ENCODE measurements at regions not wholly inside any gene's neighbourhood (a gene's known extent, or its start where the extent isn't known, plus 50 kb on each side); places are given as distances from the start of the nearest gene placed in this dataset.

DNA sequence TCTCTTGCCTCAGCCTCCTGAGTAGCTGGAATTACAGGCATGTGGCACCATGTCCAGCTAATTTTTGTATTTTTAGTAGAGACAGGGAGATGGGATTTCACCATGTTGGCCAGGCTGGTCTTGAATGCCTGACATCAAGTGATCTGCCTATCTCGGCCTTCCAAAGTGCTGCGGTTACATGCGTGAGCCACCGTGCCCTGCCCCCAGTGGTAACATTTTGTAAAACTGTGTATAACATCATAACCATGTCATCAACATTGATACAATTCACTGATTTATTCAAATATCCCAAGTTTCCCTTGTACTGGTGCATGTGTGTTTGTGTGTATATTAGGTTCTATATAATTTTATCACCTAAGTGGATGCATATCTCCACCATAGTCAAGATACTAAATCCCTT is 70.0 kb downstream of the PDCL3 start:
- Histone ChIP-seq H3K9me3 (no peaks in the 10 kb centered on the region), H3K4me1 (no peaks in the 10 kb centered on the region), H3K27me3 (no peaks in the 10 kb centered on the region), H3K27ac (no peak overlapping the region), H3K36me3 (no peaks in the 10 kb centered on the region), H3K4me3 (no peak overlapping the region)
- intact Hi-C loops (cut with DNase I; ENCODE audit: low total_unique reads): no loop called here
- no peak for DNase-seq
- TF ChIP-seq, protein P1, sequence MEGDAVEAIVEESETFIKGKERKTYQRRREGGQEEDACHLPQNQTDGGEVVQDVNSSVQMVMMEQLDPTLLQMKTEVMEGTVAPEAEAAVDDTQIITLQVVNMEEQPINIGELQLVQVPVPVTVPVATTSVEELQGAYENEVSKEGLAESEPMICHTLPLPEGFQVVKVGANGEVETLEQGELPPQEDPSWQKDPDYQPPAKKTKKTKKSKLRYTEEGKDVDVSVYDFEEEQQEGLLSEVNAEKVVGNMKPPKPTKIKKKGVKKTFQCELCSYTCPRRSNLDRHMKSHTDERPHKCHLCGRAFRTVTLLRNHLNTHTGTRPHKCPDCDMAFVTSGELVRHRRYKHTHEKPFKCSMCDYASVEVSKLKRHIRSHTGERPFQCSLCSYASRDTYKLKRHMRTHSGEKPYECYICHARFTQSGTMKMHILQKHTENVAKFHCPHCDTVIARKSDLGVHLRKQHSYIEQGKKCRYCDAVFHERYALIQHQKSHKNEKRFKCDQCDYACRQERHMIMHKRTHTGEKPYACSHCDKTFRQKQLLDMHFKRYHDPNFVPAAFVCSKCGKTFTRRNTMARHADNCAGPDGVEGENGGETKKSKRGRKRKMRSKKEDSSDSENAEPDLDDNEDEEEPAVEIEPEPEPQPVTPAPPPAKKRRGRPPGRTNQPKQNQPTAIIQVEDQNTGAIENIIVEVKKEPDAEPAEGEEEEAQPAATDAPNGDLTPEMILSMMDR (IDR thresholded peaks at IDR 0.05): no peak

DNA sequence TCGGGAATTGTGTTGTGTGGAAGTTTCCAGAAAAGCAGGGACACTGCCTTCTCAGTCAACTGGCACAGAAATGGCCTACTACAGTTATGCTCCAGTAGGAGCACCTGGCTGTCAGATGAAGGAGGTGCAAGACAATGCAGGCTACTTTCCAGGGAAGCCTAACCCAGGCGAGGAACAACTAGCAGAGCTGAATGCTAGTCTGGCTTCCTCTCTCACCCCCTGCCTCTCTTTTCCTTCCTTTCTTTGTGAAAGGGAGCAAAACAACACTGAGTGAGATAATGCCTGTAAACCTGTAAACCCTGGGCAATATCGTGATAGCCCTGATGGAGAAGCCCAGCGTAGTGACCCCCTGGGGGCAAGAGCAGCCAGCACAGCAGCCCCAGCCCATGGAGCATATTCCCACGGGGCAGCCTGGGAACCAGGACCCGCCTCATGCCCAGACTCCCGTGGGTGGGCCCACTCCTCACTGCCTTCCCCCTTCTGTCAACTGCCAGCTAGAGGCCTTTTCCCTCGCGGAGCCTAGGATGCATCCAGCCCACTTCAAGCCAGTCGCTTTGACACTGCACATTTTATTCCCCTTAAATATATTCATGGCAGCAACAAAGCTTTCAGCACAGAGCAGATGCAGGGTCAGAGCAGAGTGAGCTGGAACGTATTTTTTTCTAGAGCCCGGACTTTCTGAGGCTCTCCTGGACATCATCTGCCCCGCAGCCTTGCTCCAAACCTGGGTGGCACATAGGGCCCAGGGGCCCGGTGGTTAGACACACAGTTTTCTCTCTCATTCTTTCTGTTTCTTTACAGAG is 77.0 kb downstream of the PDCL3 start:
- intact Hi-C loops (cut with DNase I; ENCODE audit: low total_unique reads): no loop called here

GRCh38 chr2:100640431-100641124 is 77.8 kb downstream of the PDCL3 start:
- no peak overlapping the region for H3K27ac ChIP-seq
- intact Hi-C loops (cut with DNase I; ENCODE audit: low total_unique reads): no loop called here
- TF ChIP-seq, protein P1 (IDR thresholded peaks at IDR 0.05): no peak
- no peak for DNase-seq
- no peak overlapping the region for H3K4me3 ChIP-seq
- H3K4me1 ChIP-seq: no peaks in the 10 kb centered on the region
- H3K27me3 ChIP-seq: peaks cover 0 to 19% of the 10 kb centered on the region in 2 donors
- H3K9me3 ChIP-seq: no peaks in the 10 kb centered on the region
- no peaks in the 10 kb centered on the region for H3K36me3 ChIP-seq

More for the DNA sequence above, 77.0 kb downstream of the PDCL3 start:
- no peaks in the 10 kb centered on the region for H3K9me3 ChIP-seq
- DNase-seq: no peak
- H3K4me3 ChIP-seq: no peak overlapping the region
- TF ChIP-seq, protein P1 (IDR thresholded peaks at IDR 0.05): no peak
- H3K27ac ChIP-seq: no peak overlapping the region
- H3K4me1 ChIP-seq: no peaks in the 10 kb centered on the region
- H3K36me3 ChIP-seq: no peaks in the 10 kb centered on the region
- H3K27me3 ChIP-seq: peaks cover 0 to 19% of the 10 kb centered on the region in 2 donors

- H3K4me1 ChIP-seq: no peaks in the 10 kb centered on the region
- H3K4me3 ChIP-seq: no peak overlapping the region
- H3K27ac ChIP-seq: no peak overlapping the region
- TF ChIP-seq, protein P1 (IDR thresholded peaks at IDR 0.05): no peak
- H3K27me3 ChIP-seq: peaks cover 0 to 19% of the 10 kb centered on the region in 2 donors
- no peaks in the 10 kb centered on the region for H3K9me3 ChIP-seq
- intact Hi-C loops (cut with DNase I; ENCODE audit: low total_unique reads): no loop called here
- DNase-seq: no peak
- no peaks in the 10 kb centered on the region for H3K36me3 ChIP-seq
Observed at GRCh38 chr2:100641125-100641435, 78.3 kb downstream of the PDCL3 start.

DNA sequence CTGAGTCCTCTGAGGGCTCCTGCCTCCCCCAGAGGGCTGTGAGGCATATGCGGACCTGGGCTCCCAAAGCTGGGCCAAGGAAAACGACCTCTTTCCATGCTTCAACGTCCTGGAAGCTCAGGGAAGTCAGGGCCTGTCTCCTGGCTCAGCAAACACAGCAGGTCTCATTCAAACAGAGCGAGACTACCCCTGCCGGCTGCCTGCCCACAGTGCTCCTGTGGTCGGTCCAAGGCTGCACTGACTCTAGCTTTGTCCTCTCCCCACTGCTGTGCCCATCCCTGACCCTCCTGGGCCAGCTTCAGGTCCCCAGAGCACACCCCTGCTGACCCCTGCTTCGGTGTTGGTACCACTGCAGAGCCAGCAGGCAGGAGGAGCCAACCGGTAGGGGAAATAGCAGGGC is 79.6 kb downstream of the PDCL3 start:
- DNase-seq: no peak
- Histone ChIP-seq H3K27me3 (peaks cover 0 to 19% of the 10 kb centered on the region in 2 donors), H3K4me1 (no peaks in the 10 kb centered on the region), H3K4me3 (no peak overlapping the region), H3K27ac (no peak overlapping the region), H3K9me3 (no peaks in the 10 kb centered on the region), H3K36me3 (no peaks in the 10 kb centered on the region)
- intact Hi-C loops (cut with DNase I; ENCODE audit: low total_unique reads): no loop called here
- TF ChIP-seq, protein P1 (IDR thresholded peaks at IDR 0.05): no peak

Data from tibial artery (tissue), 4 donors.